NCI-H2227 (cell line): ENCODE measurements at regions not wholly inside any gene's neighbourhood (a gene's known extent, or its start where the extent isn't known, plus 50 kb on each side); places are given as distances from the start of the nearest gene placed in this dataset.

Source experiments
- DNase-seq: peaks from one replicate; lab custom pipeline; 2025; ENCODE audit not compliant: unreplicated experiment; lab: John Stamatoyannopoulos, UW

DNA sequence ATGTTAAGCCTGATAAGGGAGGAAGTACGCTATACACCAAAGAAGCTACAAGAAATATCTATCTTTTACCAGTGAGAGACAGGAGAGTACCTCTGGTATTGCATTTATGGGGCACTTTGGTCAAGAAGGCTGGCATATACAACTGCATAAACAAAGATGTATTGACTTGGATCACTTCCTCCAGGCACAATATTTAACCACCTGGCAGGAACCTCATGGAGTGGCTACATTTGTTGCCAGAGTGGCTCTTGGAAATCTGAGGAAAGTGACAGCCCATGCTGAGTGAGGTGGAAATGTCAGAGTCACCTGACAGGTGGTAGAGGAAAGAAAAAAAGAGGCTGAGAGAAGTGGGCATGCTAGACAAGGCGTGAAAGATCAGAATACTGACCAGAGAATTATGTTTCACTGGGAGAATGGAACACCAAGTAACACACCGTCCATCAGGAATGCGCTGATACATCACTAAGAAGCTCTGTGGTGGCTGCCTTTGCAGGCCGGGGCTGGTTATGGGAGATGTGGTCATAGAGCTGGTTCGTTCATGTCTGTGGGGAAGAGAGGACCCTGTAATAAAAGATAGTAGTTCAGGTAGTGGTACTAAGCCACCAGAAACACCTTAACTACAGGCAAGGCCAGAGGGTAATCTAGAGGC is 61.4 kb upstream of the UFL1 start:
- no peak for DNase-seq

DNA sequence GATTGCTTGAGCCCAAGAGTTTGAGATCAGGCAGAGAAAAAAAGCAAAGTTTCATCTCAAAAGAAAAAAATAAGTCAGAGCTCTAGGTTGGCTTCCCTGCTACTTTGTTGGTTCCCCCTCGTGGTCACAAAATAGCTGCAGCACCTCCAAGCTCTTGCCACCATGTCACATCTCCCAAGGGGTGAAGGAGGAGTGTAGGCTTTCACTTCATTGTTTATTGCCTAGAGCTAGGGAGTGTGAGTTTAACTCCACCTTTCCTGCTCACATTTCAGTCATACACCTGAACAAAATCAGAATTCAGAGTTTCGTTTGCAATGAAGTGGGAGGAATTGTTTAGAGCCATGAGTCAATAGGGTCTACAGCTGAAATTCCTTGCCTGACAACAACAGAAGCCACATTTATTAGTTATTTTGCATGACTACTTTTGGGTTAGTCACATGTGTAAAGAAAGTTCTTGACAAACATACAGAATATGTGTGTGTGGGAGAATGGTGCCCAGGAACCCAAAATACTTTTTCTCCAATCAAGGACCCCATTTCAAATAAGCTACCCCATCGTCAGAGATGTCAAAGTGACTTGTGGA is 56.2 kb upstream of the UFL1 start:
- no peak for DNase-seq

GRCh38 chr6:96466147-96466863 is 55.3 kb upstream of the UFL1 start:
- no peak for DNase-seq

DNA sequence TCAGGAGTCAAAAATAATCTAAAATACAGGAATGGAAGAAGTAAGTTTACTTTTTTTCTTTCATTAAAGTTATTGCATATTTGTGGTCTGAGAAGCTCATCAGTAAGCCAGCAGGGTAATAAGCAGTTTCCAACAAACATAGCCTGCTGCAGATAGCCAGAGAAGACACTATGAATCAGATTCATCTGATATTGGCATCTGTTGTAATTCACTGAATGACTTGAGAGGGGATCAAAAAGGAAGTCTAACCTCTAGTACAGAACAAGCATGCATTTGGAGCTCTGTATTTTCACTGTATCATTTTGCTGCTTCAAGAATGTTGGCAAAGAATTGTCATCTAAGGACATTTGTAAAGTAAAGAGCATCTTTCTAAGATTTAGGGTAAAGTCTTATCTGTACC is 53.8 kb upstream of the UFL1 start:
- no peak for DNase-seq

- DNase-seq, result no peak
Observed at GRCh38 chr6:96468281-96468680, 53.3 kb upstream of the UFL1 start.

- DNase-seq, result peak; percentile 3
Observed at GRCh38 chr6:96468681-96469224, 52.9 kb upstream of the UFL1 start.

- DNase-seq, result no peak
Observed at GRCh38 chr6:96469312-96469711, 52.3 kb upstream of the UFL1 start.

DNA sequence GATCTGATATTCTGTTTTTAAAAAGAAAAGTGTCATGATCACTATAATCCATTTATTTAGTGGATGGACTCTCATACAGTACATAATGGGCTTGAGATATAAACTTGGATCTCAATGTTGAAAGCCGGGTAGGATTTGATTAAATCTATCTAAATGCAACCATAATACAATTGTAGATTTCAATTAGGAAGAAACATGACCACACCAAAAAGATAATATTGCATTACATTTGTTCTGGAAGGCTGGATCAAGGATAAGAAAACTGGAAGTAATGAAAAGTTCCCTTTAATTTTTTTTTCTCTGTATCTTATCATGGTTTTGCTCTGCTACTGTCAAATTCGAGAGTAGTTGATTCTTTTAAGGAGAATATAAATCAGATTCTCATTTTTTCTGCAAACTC is 51.3 kb upstream of the UFL1 start:
- no peak for DNase-seq
